HepG2 (cell line): ENCODE measurements at regions not wholly inside any gene's neighbourhood (a gene's known extent, or its start where the extent isn't known, plus 50 kb on each side); places are given as distances from the start of the nearest gene placed in this dataset.

Experiments
- ATAC-seq: fragments of 200-7000 bp; cut with Tn5 transposase; 3 replicates; pipeline ENCODE4 v1.9.1; 2020; ENCODE audit warnings: mild to moderate bottlenecking, moderate library complexity
- BruUV-seq: library from RNA; stranded (reverse); fragments of 400-500 nt; replicated peaks from 2 replicates; lab custom pipeline; 2021; lab: Mats Ljungman, UMichigan
- CTCF ChIA-PET: fragments of 300-600 bp; formaldehyde crosslinking; extraction: SDS; loops from one replicate; lab custom pipeline; 2021; ENCODE audit warnings: low total read pairs, inconsistent platforms, low intra/inter-chr PET ratio; lab: Yijun Ruan, JAX
- POLR2A ChIA-PET: fragments of 350-600 bp; sonication (Branson Sonifier 250); formaldehyde crosslinking; loops from one replicate; lab custom pipeline; 2020; ENCODE audit warnings: antibody characterized with exemption, inconsistent platforms; lab: Yijun Ruan, JAX
- DNase-seq: peaks from one replicate; pipeline ENCODE4 v3.0.0-alpha.2; 2015; ENCODE audit warnings: low spot score
- FAIRE-seq: peaks from 3 replicates; lab custom pipeline; 2011; peaks lifted over from hg19 to GRCh38; lab: Jason Lieb, UNC
- H2AFZ ChIP-seq: one replicate; pipeline ENCODE4 v1.6.1; 2011; ENCODE audit warnings: low read length, inconsistent platforms
- H3K27ac ChIP-seq: fragments of 300-600 bp; 3 replicates; pipeline ENCODE4 v1.8.0; 2011; ENCODE audit warnings: mixed run types, mild to moderate bottlenecking, mixed read lengths, low read length, inconsistent platforms; ENCODE audit not compliant: insufficient read depth; ENCODE audit errors: extremely low read length
- H3K27me3 ChIP-seq, 2 experiments: fragments of 200-600 bp in 1 of 2; 2 replicates in 1 of 2; 3 replicates in 1 of 2; pipeline versions ENCODE4 v1.6.0 to v1.8.0; 2011; ENCODE audit warnings: low read length in 2 of 2, mild to moderate bottlenecking in 2 of 2, moderate library complexity in 2 of 2, inconsistent platforms in 1 of 2; ENCODE audit not compliant: insufficient read depth in 2 of 2, control insufficient read depth in 1 of 2
- H3K36me3 ChIP-seq, 2 experiments: fragments of 200-600 bp in 1 of 2; replicated peaks in 1 of 2; 2 replicates in 1 of 2; 3 replicates in 1 of 2; pipeline versions ENCODE4 v1.5.1 to v1.8.0; 2011; ENCODE audit warnings: low read length in 2 of 2, inconsistent platforms in 1 of 2; ENCODE audit not compliant: insufficient read depth in 2 of 2, control insufficient read depth in 1 of 2
- H3K4me1 ChIP-seq: 2 replicates; pipeline ENCODE4 v1.5.1; 2012; ENCODE audit warnings: low read length, inconsistent platforms; ENCODE audit not compliant: insufficient read depth
- H3K4me2 ChIP-seq: 2 replicates; pipeline ENCODE4 v1.6.0; 2011; ENCODE audit warnings: low read depth, low read length, inconsistent platforms
- H3K4me3 ChIP-seq, 3 experiments: fragments of 200-600 bp in 1 of 3; sonication (generic), shearing (Covaris generic) in 1 of 3; replicated peaks in 1 of 3; 2 replicates each; pipeline ENCODE4 v1.5.1; 2011 to 2016; ENCODE audit warnings: low read length in 3 of 3, inconsistent platforms in 2 of 3, low read depth in 2 of 3, mild to moderate bottlenecking in 2 of 3, control low read depth in 1 of 3, mixed read lengths in 1 of 3; ENCODE audit not compliant: insufficient read depth in 1 of 3
- H3K79me2 ChIP-seq: one replicate; pipeline ENCODE4 v1.6.1; 2011; ENCODE audit warnings: low read length, inconsistent platforms; ENCODE audit not compliant: insufficient read depth
- H3K9ac ChIP-seq: 2 replicates; pipeline ENCODE4 v1.6.0; 2011; ENCODE audit warnings: mild to moderate bottlenecking, low read depth, low read length, inconsistent platforms; ENCODE audit not compliant: insufficient read depth
- H3K9me3 ChIP-seq: 2 replicates; pipeline ENCODE4 v1.5.1; 2012; ENCODE audit warnings: mild to moderate bottlenecking, low read length
- H4K20me1 ChIP-seq: 2 replicates; pipeline ENCODE4 v1.6.0; 2011; ENCODE audit warnings: inconsistent platforms, mild to moderate bottlenecking, low read length, moderate library complexity; ENCODE audit not compliant: insufficient read depth
- FOXA1 ChIP-seq, 2 experiments: fragments of 450-650 bp in 1 of 2; sonication (generic) in 1 of 2; formaldehyde crosslinking in 1 of 2; IDR thresholded peaks; 2 replicates each; pipeline versions ENCODE4 v1.4.0 to v1.6.1; 2016 to 2020; ENCODE audit warnings: missing genetic modification reagents in 1 of 2
- MAFG ChIP-seq: sonication (generic); formaldehyde crosslinking; IDR thresholded peaks from 2 replicates; pipeline ENCODE4 v1.5.1; 2020; ENCODE audit warnings: mild to moderate bottlenecking, missing genetic modification reagents
- RERE ChIP-seq: IDR thresholded peaks from 2 replicates; pipeline ENCODE4 v1.6.1; 2016; ENCODE audit warnings: low read depth, missing genetic modification reagents, missing compliant biosample characterization
- ZBTB2 ChIP-seq: sonication (generic); formaldehyde crosslinking; IDR thresholded peaks from 2 replicates; pipeline ENCODE4 v1.8.0; 2022; ENCODE audit warnings: low read depth, missing genetic modification reagents
- ZBTB33 ChIP-seq: sonication (generic); formaldehyde crosslinking; IDR thresholded peaks from 2 replicates; pipeline ENCODE4 v1.4.0; 2020; ENCODE audit warnings: missing genetic modification reagents
- WGBS: methylation state at CpG from one replicate; pipeline ENCODE4 v1.1.6; 2017; ENCODE audit warnings: low lambda C conversion rate; 5-methylcytosine and 5-hydroxymethylcytosine counted together
- in situ Hi-C: cut with HindIII; loops from 2 replicates; pipeline ENCODE4 v1.10.0; 2017; ENCODE audit warnings: low pct_unique_long_range_greater_than_20kb; ENCODE audit not compliant: extremely low pct_ligation_motif_present
- intact Hi-C: fragments of 100-400 bp; cut with micrococcal nuclease; formaldehyde crosslinking; loops from one replicate; pipeline ENCODE4 v1.10.0; 2022; ENCODE audit not compliant: unreplicated experiment

DNA sequence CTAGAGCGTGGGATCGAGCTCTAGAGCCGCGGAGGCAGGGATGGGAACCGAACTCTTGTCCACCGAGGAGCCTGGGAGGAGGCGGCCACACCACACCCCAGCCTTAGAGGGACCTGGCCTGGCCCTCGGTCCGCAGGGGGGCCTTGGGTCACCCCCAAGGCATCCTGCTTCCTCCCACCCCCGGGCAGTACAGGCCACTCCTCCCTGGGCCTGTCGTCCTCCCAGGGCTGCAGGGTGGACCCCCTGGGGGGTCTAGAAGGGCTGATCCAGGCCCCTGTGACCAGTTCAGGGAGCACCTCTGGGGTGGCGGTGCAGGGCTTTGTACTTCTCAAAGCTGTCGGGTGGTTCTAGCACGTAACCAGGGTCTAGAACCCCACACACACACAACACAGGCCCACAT is 79.1 kb upstream of the FBRSL1 start:
- POLR2A ChIA-PET, result no interaction called here
- Histone ChIP-seq H3K9me3 (no peaks in the 10 kb centered on the region), H3K4me2 (no peak overlapping the region), H2AFZ (no peak overlapping the region), H4K20me1 (no peaks in the 10 kb centered on the region), H3K36me3 (no peaks in the 10 kb centered on the region), H3K27me3 (peaks cover 16 to 59% of the 10 kb centered on the region in 2 experiments), H3K9ac (no peak overlapping the region), H3K79me2 (no peaks in the 10 kb centered on the region), H3K4me1 (peaks cover 8% of the 10 kb centered on the region), H3K27ac (no peak overlapping the region), H3K4me3 (no peak overlapping the region)
- FAIRE-seq (no peak), ATAC-seq (no peak), DNase-seq (no peak)
- no TSS peak for BruUV-seq
- 55% methylated on average over 2 of the region's 14 CpGs for WGBS
- intact Hi-C loops (no loop called here), in situ Hi-C loops (no loop called here)
- TF ChIP-seq ZBTB2 (CRISPR knock-in tag), result no peak
- CTCF ChIA-PET, result no interaction called here

DNA sequence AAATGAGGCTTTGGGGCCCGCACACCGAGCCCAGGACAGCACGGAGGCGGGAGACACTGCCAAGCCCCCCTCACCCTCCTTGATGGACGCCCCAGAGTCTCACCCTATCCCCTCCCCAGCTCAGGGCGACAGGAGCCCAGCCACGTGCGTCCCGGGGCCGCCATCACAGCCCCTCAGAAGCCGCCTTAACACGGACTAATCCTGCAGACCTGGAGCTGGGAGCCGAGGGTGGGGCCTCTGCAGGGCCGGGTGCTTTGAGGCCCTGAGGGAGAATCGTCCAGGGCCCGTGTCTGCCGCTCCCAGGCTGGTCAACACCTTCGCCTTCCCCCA is 79.7 kb upstream of the FBRSL1 start:
- WGBS, result 55% methylated on average over 6 of the region's 18 CpGs
- POLR2A ChIA-PET, result no interaction called here
- Histone ChIP-seq H4K20me1 (no peaks in the 10 kb centered on the region), H3K27ac (no peak overlapping the region), H3K9me3 (no peaks in the 10 kb centered on the region), H3K4me1 (peaks cover 3% of the 10 kb centered on the region), H3K36me3 (no peaks in the 10 kb centered on the region), H3K4me2 (no peak overlapping the region), H3K27me3 (peaks cover 18 to 59% of the 10 kb centered on the region in 2 experiments), H3K9ac (no peak overlapping the region), H3K4me3 (no peak overlapping the region), H3K79me2 (no peaks in the 10 kb centered on the region), H2AFZ (no peak overlapping the region)
- TF ChIP-seq RERE (CRISPR knock-in tag) (no peak), ZBTB33 (CRISPR knock-in tag) (no peak), FOXA1 (IDR thresholded peaks at IDR 0.05) (no peak), FOXA1 (CRISPR knock-in tag; IDR thresholded peaks at IDR 0.05) (no peak), MAFG (CRISPR knock-in tag) (no peak)
- in situ Hi-C loops, result no loop called here
- FAIRE-seq (no peak), DNase-seq (no peak), ATAC-seq (no peak)
- CTCF ChIA-PET, result no interaction called here
- no TSS peak for BruUV-seq
- intact Hi-C loops, result no loop called here
